Common myeloid progenitor, CD34-positive (primary cell): ENCODE measurements at regions not wholly inside any gene's neighbourhood (a gene's known extent, or its start where the extent isn't known, plus 50 kb on each side); places are given as distances from the start of the nearest gene placed in this dataset.

Source experiments
- CTCF ChIA-PET: fragments of 350-600 bp; sonication (Branson Sonifier 250); formaldehyde crosslinking; loops from one replicate; lab custom pipeline; 2021; ENCODE audit warnings: antibody characterized with exemption; lab: Charles Lee
- POLR2A ChIA-PET: fragments of 350-600 bp; sonication (Branson Sonifier 250); formaldehyde crosslinking; loops from one replicate; lab custom pipeline; 2021; ENCODE audit warnings: antibody characterized with exemption; lab: Charles Lee
- DNase-seq, 3 donors: peaks; one replicate each; pipeline versions ENCODE4 v3.0.0 to v3.0.0-alpha.2; 2013
- H3K27ac ChIP-seq, 2 experiments: 1 replicate in 1 of 2; 2 replicates in 1 of 2; pipeline ENCODE4 v1.7.0; 2013; ENCODE audit warnings: inconsistent platforms in 2 of 2, low read length in 2 of 2, mild to moderate bottlenecking in 2 of 2, low read depth in 1 of 2, moderate library complexity in 1 of 2; ENCODE audit not compliant: severe bottlenecking in 2 of 2, insufficient read depth in 1 of 2, poor library complexity in 1 of 2
- H3K27me3 ChIP-seq, 5 experiments: replicated peaks in 2 of 5; 1 replicate in 3 of 5; 2 replicates in 2 of 5; pipeline versions ENCODE4 v1.6.1 to v1.7.0; 2013; ENCODE audit warnings: low read length in 4 of 5, mild to moderate bottlenecking in 2 of 5, moderate library complexity in 2 of 5, inconsistent platforms in 1 of 5; ENCODE audit not compliant: insufficient read depth in 5 of 5, control insufficient read depth in 4 of 5
- H3K36me3 ChIP-seq, 4 experiments: 1 replicate in 2 of 4; 2 replicates in 2 of 4; pipeline versions ENCODE4 v1.6.1 to v1.7.0; 2013; ENCODE audit warnings: low read length in 3 of 4, control low read depth in 1 of 4, mild to moderate bottlenecking in 1 of 4; ENCODE audit not compliant: control insufficient read depth in 4 of 4, insufficient read depth in 4 of 4
- H3K4me1 ChIP-seq, 4 experiments: 1 replicate in 3 of 4; 2 replicates in 1 of 4; pipeline versions ENCODE4 v1.6.1 to v1.7.1; 2013; ENCODE audit warnings: low read length in 3 of 4, mild to moderate bottlenecking in 3 of 4, control low read depth in 1 of 4, inconsistent platforms in 1 of 4, moderate library complexity in 1 of 4; ENCODE audit not compliant: control insufficient read depth in 4 of 4, insufficient read depth in 4 of 4; ENCODE audit errors: control extremely low read depth in 1 of 4
- H3K4me3 ChIP-seq, 7 experiments: 1 replicate in 4 of 7; 2 replicates in 3 of 7; pipeline versions ENCODE4 v1.5.1 to v1.7.0; 2013; ENCODE audit warnings: mild to moderate bottlenecking in 7 of 7, low read length in 6 of 7, moderate library complexity in 6 of 7, inconsistent platforms in 2 of 7, low read depth in 2 of 7, control low read depth in 1 of 7; ENCODE audit not compliant: insufficient read depth in 4 of 7, control insufficient read depth in 1 of 7; ENCODE audit errors: extremely low read depth in 1 of 7
- H3K9me3 ChIP-seq, 5 experiments: 1 replicate in 4 of 5; 2 replicates in 1 of 5; pipeline versions ENCODE4 v1.6.1 to v1.7.1; 2013; ENCODE audit warnings: low read length in 4 of 5, mild to moderate bottlenecking in 2 of 5, inconsistent platforms in 1 of 5, low read depth in 1 of 5, moderate library complexity in 1 of 5; ENCODE audit not compliant: control insufficient read depth in 4 of 5, insufficient read depth in 2 of 5; ENCODE audit errors: control extremely low read depth in 1 of 5
- WGBS: methylation state at CpG from one replicate; pipeline ENCODE4 v1.1.5; 2013; ENCODE audit not compliant: insufficient coverage; 5-methylcytosine and 5-hydroxymethylcytosine counted together

DNA sequence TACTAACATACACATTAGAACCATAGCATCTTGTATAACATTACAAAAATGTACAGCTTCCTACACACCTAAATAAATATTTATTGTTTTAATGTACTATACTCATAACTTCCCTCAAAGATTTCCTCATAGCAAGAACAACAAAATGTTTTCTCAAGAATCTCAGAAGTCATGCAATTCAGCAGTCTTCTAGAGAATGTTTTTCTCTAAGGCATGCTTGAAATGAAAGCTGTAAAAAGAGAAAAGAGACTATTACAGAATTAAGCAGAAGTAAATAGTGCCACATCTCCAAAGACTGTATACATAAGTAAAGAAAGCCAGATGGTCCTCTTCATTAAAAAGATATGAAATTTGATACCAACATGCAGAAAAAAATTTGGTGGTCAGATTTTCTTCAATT lies 672.2 kb downstream of the EPM2A start:
- H3K27me3 ChIP-seq: no peaks in the 10 kb centered on the region
- H3K9me3 ChIP-seq: no peaks in the 10 kb centered on the region
- no peak overlapping the region for H3K27ac ChIP-seq
- DNase-seq: no peak
- no peaks in the 10 kb centered on the region for H3K36me3 ChIP-seq
- H3K4me3 ChIP-seq: no peak overlapping the region
- no peaks in the 10 kb centered on the region for H3K4me1 ChIP-seq
- POLR2A ChIA-PET: no interaction called here
- CTCF ChIA-PET: interaction anchor here (0.7 kb wide), 1 partner anchor 11 kb away, joined by 3 read pairs; no protein-coding TSS in a partner anchor

DNA sequence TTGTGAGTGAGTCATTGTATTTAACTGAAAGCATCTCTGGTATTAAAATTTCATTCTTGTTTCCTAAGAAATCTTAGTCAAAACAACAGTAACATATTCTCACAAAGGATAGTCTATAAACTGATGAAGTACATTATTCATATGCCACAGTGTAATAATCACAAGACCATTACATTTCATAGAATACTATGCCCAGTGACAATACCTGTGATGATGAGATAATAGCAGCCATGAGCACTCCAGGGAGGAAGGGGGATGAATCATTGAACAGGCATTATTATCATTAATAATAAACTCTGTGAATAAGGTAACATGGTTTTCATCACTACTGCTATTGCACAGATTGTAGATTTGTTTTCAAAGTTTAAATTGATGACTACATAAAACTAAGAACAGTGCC lies 667.9 kb downstream of the EPM2A start:
- CTCF ChIA-PET: no interaction called here
- Histone ChIP-seq H3K9me3 (no peaks in the 10 kb centered on the region), H3K4me3 (no peak overlapping the region), H3K27ac (no peak overlapping the region), H3K27me3 (no peaks in the 10 kb centered on the region), H3K4me1 (no peaks in the 10 kb centered on the region), H3K36me3 (no peaks in the 10 kb centered on the region)
- POLR2A ChIA-PET: no interaction called here
- no peak for DNase-seq

DNA sequence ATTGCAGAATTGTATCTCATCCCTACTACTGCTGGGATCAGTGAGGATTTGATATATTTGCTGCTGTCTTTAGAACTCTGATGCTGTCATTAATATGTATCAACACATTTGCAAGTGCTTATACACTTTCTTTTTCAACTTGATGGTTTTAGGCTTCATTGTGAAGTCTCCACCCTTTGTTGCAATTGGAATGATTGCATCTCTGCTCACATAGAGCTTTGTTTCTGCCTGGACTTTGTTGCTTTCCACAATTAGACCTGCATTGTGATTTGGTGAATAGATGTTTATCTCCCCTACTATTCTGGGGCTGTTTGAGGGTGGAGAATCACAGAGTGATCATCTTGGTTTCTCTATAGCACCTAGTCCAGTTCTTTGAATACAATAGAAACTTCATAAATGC lies 666.7 kb downstream of the EPM2A start:
- Histone ChIP-seq H3K27ac (no peak overlapping the region), H3K36me3 (no peaks in the 10 kb centered on the region), H3K9me3 (no peaks in the 10 kb centered on the region), H3K4me1 (no peaks in the 10 kb centered on the region), H3K27me3 (no peaks in the 10 kb centered on the region), H3K4me3 (no peak overlapping the region)
- POLR2A ChIA-PET: no interaction called here
- no peak for DNase-seq
- CTCF ChIA-PET: no interaction called here

DNA sequence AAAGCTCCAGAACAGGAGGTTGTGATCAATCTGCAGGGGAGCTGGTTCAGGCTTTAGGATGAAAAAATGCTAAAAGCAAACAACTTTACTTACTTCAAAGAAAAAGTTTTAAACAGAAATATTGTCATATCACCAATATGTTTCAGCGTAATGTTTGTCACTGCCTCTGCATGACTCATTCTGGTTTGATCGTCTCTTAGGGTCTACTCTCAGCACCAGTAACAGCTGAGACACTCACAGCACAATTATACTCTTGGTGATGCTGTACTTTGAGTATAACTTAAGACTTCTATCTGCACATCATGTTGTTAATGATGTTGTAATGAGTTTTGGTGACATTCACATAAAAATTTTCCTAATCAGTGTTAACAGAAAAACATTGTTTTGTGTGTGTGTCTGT lies 665.4 kb downstream of the EPM2A start:
- peaks cover 0 to 2% (median 0%) of the 10 kb centered on the region in 5 experiments for H3K9me3 ChIP-seq
- H3K4me3 ChIP-seq: no peak overlapping the region
- H3K4me1 ChIP-seq: no peaks in the 10 kb centered on the region
- DNase-seq: no peak
- H3K27ac ChIP-seq: no peak overlapping the region
- no peaks in the 10 kb centered on the region for H3K27me3 ChIP-seq
- CTCF ChIA-PET: no interaction called here
- no peaks in the 10 kb centered on the region for H3K36me3 ChIP-seq
- WGBS: 100% methylated on average over 1 of the region's 2 CpGs
- POLR2A ChIA-PET: no interaction called here

DNA sequence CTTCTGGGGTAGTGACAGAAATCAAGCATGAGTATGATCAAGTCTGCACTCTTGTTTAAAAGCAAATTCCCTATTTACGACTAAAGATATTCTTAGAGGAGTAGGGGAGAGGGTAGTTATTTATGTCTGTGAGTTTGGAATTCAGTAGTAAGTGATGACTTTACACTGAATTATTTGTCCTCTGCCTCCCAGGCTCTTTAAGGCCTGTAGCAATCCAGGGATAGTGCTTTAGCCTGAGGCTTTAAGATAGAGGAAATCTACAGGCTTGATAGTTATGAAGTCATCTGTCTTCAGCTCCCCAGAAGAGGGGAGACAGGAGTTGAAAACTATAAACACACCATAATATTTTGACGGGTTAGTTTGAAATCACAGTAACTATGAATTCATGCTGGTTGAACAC lies 664.5 kb downstream of the EPM2A start:
- ChIA-PET CTCF (no interaction called here), POLR2A (no interaction called here)
- 100% methylated on average over 1 of the region's 2 CpGs for WGBS
- Histone ChIP-seq H3K4me3 (no peak overlapping the region), H3K27ac (no peak overlapping the region), H3K4me1 (no peaks in the 10 kb centered on the region), H3K36me3 (no peaks in the 10 kb centered on the region), H3K27me3 (no peaks in the 10 kb centered on the region), H3K9me3 (peaks cover 0 to 3% (median 0%) of the 10 kb centered on the region in 5 experiments)
- DNase-seq: no peak

DNA sequence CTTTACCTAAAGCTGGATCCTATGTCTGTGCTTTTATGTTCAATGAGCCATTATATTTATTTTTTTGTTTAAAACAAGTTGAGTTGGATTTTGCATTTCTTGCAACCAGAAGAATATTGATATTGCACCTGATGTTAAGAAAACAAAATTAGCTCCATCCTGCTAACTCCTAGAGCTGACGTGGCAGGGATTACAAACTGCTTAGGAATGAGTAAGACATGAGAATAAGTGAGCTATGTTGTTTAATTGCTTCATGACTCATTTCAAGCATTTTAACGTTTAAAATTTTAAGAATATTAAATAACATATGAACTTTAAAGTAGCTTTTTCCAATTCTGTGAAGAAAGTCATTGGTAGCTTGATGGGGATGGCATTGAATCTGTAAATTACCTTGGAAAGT lies 663.5 kb downstream of the EPM2A start:
- WGBS: no CpG with 5 or more reads among the region's 2 CpGs

DNA sequence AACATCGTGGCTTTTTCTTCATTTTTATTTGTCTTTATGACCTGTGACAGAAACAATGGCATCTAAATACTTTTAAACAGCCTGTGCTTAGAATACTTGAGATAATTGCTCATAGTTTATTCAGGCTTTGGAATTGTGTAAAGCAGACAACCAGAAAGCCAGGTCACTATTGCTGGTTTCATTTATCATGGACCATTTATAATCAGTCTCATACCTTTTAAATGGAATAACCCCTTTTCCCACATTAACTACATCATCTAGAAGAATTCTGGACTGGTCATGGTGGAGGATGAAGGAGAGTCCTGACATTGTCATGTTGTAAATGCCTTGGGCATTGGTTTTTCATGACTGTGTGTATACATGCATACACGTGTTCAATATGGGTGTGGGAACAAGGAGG lies 661.5 kb downstream of the EPM2A start:
- Histone ChIP-seq H3K4me1 (no peaks in the 10 kb centered on the region), H3K27me3 (no peaks in the 10 kb centered on the region), H3K9me3 (peaks cover 0 to 7% (median 0%) of the 10 kb centered on the region in 5 experiments), H3K36me3 (no peaks in the 10 kb centered on the region), H3K4me3 (no peak overlapping the region), H3K27ac (no peak overlapping the region)
- ChIA-PET POLR2A (no interaction called here), CTCF (no interaction called here)
- WGBS: 100% methylated on average over 1 of the region's 2 CpGs
- no peak for DNase-seq

More for the DNA sequence above, 663.5 kb downstream of the EPM2A start:
- CTCF ChIA-PET: no interaction called here
- no peak for DNase-seq
- POLR2A ChIA-PET: no interaction called here
- Histone ChIP-seq H3K4me1 (no peaks in the 10 kb centered on the region), H3K27ac (no peak overlapping the region), H3K36me3 (no peaks in the 10 kb centered on the region), H3K4me3 (no peak overlapping the region), H3K9me3 (peaks cover 0 to 7% (median 0%) of the 10 kb centered on the region in 5 experiments), H3K27me3 (no peaks in the 10 kb centered on the region)
